Keratinocyte (primary cell): ENCODE measurements at regions not wholly inside any gene's neighbourhood (a gene's known extent, or its start where the extent isn't known, plus 50 kb on each side); places are given as distances from the start of the nearest gene placed in this dataset.

ENCODE experiments used
- DNase-seq: peaks from one replicate; pipeline ENCODE4 v3.0.0-alpha.2; 2011; ENCODE audit warnings: low read depth, missing footprints, low spot score
- FAIRE-seq: peaks from 2 replicates; lab custom pipeline; 2011; peaks lifted over from hg19 to GRCh38; lab: Jason Lieb, UNC
- H2AFZ ChIP-seq: 2 replicates; pipeline ENCODE4 v1.6.0; 2012; ENCODE audit warnings: low read length, control low read depth, inconsistent platforms; ENCODE audit not compliant: control insufficient read depth
- H3K27ac ChIP-seq: 2 replicates; pipeline ENCODE4 v1.5.1; 2011; ENCODE audit warnings: low read length; ENCODE audit not compliant: control insufficient read depth, insufficient read depth
- H3K27me3 ChIP-seq: 3 replicates; pipeline ENCODE4 v1.6.0; 2011; ENCODE audit warnings: low read length; ENCODE audit not compliant: control insufficient read depth, insufficient read depth; ENCODE audit errors: extremely low read depth
- H3K36me3 ChIP-seq, 2 experiments: 2 replicates in 1 of 2; 3 replicates in 1 of 2; pipeline ENCODE4 v1.5.1; 2011; ENCODE audit warnings: low read length in 2 of 2, mild to moderate bottlenecking in 1 of 2; ENCODE audit not compliant: control insufficient read depth in 2 of 2, insufficient read depth in 2 of 2; ENCODE audit errors: extremely low read depth in 1 of 2
- H3K4me1 ChIP-seq: 3 replicates; pipeline ENCODE4 v1.5.1; 2011; ENCODE audit warnings: low read length; ENCODE audit not compliant: control insufficient read depth, insufficient read depth; ENCODE audit errors: extremely low read depth
- H3K4me2 ChIP-seq: 3 replicates; pipeline ENCODE4 v1.6.0; 2011; ENCODE audit warnings: low read depth, low read length; ENCODE audit not compliant: control insufficient read depth, insufficient read depth; ENCODE audit errors: extremely low read depth
- H3K4me3 ChIP-seq, 3 experiments: fragments of 200-600 bp in 1 of 3; sonication (generic) in 1 of 3; 2 replicates in 2 of 3; 3 replicates in 1 of 3; pipeline ENCODE4 v1.5.1; 2011 to 2016; ENCODE audit warnings: low read length in 3 of 3, mild to moderate bottlenecking in 3 of 3, control low read depth in 2 of 3, inconsistent platforms in 1 of 3, low read depth in 1 of 3, mixed read lengths in 1 of 3, mixed run types in 1 of 3, moderate library complexity in 1 of 3; ENCODE audit not compliant: control insufficient read depth in 2 of 3, insufficient read depth in 2 of 3; ENCODE audit errors: extremely low read depth in 1 of 3
- H3K79me2 ChIP-seq: 2 replicates; pipeline ENCODE4 v1.6.0; 2012; ENCODE audit warnings: low read length; ENCODE audit not compliant: control insufficient read depth, insufficient read depth
- H3K9ac ChIP-seq: 3 replicates; pipeline ENCODE4 v1.6.0; 2011; ENCODE audit warnings: low read length; ENCODE audit not compliant: control insufficient read depth, insufficient read depth; ENCODE audit errors: extremely low read depth
- H3K9me1 ChIP-seq: 3 replicates; pipeline ENCODE4 v1.6.0; 2011; ENCODE audit warnings: low read length; ENCODE audit not compliant: control insufficient read depth, insufficient read depth; ENCODE audit errors: extremely low read depth
- H3K9me3 ChIP-seq: 2 replicates; pipeline ENCODE4 v1.5.1; 2012; ENCODE audit warnings: low read depth, low read length; ENCODE audit not compliant: control insufficient read depth
- H4K20me1 ChIP-seq: 3 replicates; pipeline ENCODE4 v1.6.0; 2011; ENCODE audit warnings: low read length; ENCODE audit not compliant: control insufficient read depth, insufficient read depth; ENCODE audit errors: extremely low read depth
- CTCF ChIP-seq, 3 experiments: IDR thresholded peaks in 1 of 3; conservative IDR thresholded peaks in 1 of 3; optimal IDR thresholded peaks in 1 of 3; 2 replicates in 2 of 3; 3 replicates in 1 of 3; pipeline versions ENCODE3 to v1.5.1; 2011; ENCODE audit warnings: low read length in 3 of 3, mild to moderate bottlenecking in 3 of 3, moderate library complexity in 2 of 3, control low read depth in 1 of 3, inconsistent platforms in 1 of 3; ENCODE audit not compliant: insufficient read depth in 2 of 3; ENCODE audit errors: extremely low read depth in 1 of 3
- EZH2 ChIP-seq: IDR thresholded peaks from one replicate; pipeline ENCODE4 v1.6.1; 2012; ENCODE audit warnings: inconsistent platforms, mild to moderate bottlenecking, low read length, moderate library complexity
- dilution Hi-C: fragments of 300-500 bp; cut with MboI; formaldehyde crosslinking; loops from one replicate; pipeline ENCODE4 v1.7.0; 2020; ENCODE audit warnings: low sequenced_read_pairs; ENCODE audit not compliant: extremely low pct_ligation_motif_present

DNA sequence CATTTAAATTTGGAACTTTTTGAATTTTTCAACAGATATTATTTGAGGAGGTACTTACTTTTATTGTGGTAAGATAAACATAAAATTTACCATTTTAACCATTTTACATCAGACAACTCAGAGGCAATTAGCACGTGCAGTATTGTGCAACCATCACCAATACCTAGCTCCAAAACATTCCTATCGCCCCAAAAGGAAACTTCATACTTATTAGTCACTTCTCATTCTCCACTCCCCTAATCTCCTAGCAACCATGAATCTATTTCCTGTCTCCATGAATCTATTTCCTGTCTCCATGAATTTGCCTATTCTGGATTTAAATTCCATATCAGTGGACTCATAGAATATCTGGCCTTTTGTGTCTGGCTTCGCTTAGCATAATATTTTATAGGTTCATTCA is 69.9 kb upstream of the FAM136A start:
- H3K9me1 ChIP-seq = no peaks in the 10 kb centered on the region
- H4K20me1 ChIP-seq = no peaks in the 10 kb centered on the region
- no peak overlapping the region for H3K4me3 ChIP-seq
- H3K9me3 ChIP-seq = peaks cover 4% of the 10 kb centered on the region
- H3K27me3 ChIP-seq = no peaks in the 10 kb centered on the region
- FAIRE-seq (peak; percentile 36), DNase-seq (peak; percentile 71)
- peak overlapping the region; percentile 66 for H2AFZ ChIP-seq
- H3K9ac ChIP-seq = peak overlapping the region; percentile 72
- no peaks in the 10 kb centered on the region for H3K79me2 ChIP-seq
- H3K4me1 ChIP-seq = peaks cover 35% of the 10 kb centered on the region
- peak overlapping the region; percentile 55 for H3K4me2 ChIP-seq
- dilution Hi-C loops = no loop called here
- peak overlapping the region; percentile 98 for H3K27ac ChIP-seq
- H3K36me3 ChIP-seq = no peaks in the 10 kb centered on the region
- TF ChIP-seq CTCF (optimal IDR thresholded peaks at IDR 0.05 in 1 of 3, IDR thresholded peaks at IDR 0.05 in 1 of 3, conservative IDR thresholded peaks at IDR 0.05 in 1 of 3; ENCODE audit: extremely low read depth in 1 of 3, insufficient read depth in 2 of 3, low read length in 3 of 3) (no peak), EZH2 (no peak)

- Histone ChIP-seq H2AFZ (no peak overlapping the region), H3K9me3 (peaks cover 4% of the 10 kb centered on the region), H3K4me3 (no peak overlapping the region), H3K9me1 (no peaks in the 10 kb centered on the region), H4K20me1 (no peaks in the 10 kb centered on the region), H3K4me1 (peaks cover 35% of the 10 kb centered on the region), H3K9ac (no peak overlapping the region), H3K27me3 (no peaks in the 10 kb centered on the region), H3K27ac (no peak overlapping the region), H3K4me2 (no peak overlapping the region), H3K36me3 (no peaks in the 10 kb centered on the region), H3K79me2 (no peaks in the 10 kb centered on the region)
- DNase-seq (no peak), FAIRE-seq (no peak)
- dilution Hi-C loops = no loop called here
- TF ChIP-seq EZH2 = no peak
- no peak for TF ChIP-seq CTCF (optimal IDR thresholded peaks at IDR 0.05 in 1 of 3, IDR thresholded peaks at IDR 0.05 in 1 of 3, conservative IDR thresholded peaks at IDR 0.05 in 1 of 3; ENCODE audit: extremely low read depth in 1 of 3, insufficient read depth in 2 of 3, low read length in 3 of 3)
Observed at GRCh38 chr2:70369082-70369481, 67.2 kb upstream of the FAM136A start.
